ENCODE measurements at regions not wholly inside any gene's neighbourhood (a gene's known extent, or its start where the extent isn't known, plus 50 kb on each side); places are given as distances from the start of the nearest gene placed in this dataset.

- DNase-seq: no peak
- TF ChIP-seq, protein P1, sequence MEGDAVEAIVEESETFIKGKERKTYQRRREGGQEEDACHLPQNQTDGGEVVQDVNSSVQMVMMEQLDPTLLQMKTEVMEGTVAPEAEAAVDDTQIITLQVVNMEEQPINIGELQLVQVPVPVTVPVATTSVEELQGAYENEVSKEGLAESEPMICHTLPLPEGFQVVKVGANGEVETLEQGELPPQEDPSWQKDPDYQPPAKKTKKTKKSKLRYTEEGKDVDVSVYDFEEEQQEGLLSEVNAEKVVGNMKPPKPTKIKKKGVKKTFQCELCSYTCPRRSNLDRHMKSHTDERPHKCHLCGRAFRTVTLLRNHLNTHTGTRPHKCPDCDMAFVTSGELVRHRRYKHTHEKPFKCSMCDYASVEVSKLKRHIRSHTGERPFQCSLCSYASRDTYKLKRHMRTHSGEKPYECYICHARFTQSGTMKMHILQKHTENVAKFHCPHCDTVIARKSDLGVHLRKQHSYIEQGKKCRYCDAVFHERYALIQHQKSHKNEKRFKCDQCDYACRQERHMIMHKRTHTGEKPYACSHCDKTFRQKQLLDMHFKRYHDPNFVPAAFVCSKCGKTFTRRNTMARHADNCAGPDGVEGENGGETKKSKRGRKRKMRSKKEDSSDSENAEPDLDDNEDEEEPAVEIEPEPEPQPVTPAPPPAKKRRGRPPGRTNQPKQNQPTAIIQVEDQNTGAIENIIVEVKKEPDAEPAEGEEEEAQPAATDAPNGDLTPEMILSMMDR (IDR thresholded peaks at IDR 0.05; ENCODE audit: low read depth, low read length): no peak
- H3K4me3 ChIP-seq (ENCODE audit: low read depth, low read length): no peak overlapping the region
- H3K36me3 ChIP-seq: no peaks in the 10 kb centered on the region
- H3K27me3 ChIP-seq (ENCODE audit: insufficient read depth, low read depth, severe bottlenecking): no peaks in the 10 kb centered on the region
- peak overlapping the region; percentile 72 for H3K27ac ChIP-seq
- peaks cover 4% of the 10 kb centered on the region for H3K9me3 ChIP-seq (ENCODE audit: severe bottlenecking)
Observed at GRCh38 chr7:1310936-1311335, 78.3 kb downstream of the UNCX start.

GRCh38 chr7:1311406-1312135 lies 78.9 kb downstream of the UNCX start:
- no peak for DNase-seq
- TF ChIP-seq, protein P1 (IDR thresholded peaks at IDR 0.05; ENCODE audit: low read depth, low read length): no peak
- Histone ChIP-seq H3K9me3 (ENCODE audit: severe bottlenecking) (peaks cover 4% of the 10 kb centered on the region), H3K36me3 (no peaks in the 10 kb centered on the region), H3K4me3 (ENCODE audit: low read depth, low read length) (no peak overlapping the region), H3K27ac (peak overlapping the region; percentile 72), H3K27me3 (ENCODE audit: insufficient read depth, low read depth, severe bottlenecking) (no peaks in the 10 kb centered on the region)

DNA sequence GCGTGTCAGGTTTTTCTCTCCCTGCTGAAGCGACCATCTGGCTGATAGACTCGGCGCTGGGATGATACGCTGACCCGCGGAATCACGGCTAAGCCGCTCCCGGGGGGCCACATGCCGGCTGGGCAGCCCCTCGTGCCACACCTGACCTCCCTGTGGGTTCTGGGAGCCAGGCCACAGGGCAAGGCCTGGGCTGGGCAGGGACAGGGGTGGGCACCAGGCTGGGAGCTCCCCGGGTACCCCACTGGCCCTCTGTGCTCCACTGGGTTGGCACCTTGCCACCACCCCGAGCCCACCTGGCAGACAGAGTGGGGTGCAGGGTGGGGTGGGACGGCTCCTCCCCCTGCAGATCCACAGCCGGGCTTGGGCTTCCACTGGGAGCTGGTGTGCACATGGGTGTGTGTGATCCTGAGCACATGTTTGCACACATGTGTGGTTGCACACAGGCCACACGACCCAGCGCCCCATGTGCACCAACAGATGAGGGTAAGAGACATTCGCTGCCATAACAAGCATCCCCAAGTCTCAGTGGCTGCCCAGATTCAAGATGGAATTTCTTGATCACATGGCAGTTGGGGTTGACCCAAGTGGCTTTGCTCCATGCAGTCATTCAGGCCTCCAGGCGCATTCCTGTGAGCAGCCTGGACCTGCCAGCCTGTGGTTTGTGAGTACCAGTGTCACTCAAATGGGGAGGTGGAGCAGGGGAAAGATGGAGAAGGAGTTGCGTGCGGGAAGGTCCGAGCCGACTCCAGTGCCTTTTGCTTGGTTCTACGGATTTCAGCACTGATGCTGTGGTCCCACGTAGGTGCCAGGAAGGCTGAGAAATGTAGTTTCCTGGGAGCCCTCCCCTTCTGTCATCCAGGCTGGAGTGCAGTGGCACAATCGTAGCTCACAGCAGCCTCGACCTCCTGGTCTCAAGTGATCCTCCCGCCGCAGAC lies 79.7 kb downstream of the UNCX start:
- peak; percentile 8 for DNase-seq
- H3K36me3 ChIP-seq: no peaks in the 10 kb centered on the region
- H3K27me3 ChIP-seq (ENCODE audit: insufficient read depth, low read depth, severe bottlenecking): no peaks in the 10 kb centered on the region
- H3K9me3 ChIP-seq (ENCODE audit: severe bottlenecking): peaks cover 4% of the 10 kb centered on the region
- H3K27ac ChIP-seq: peak overlapping the region; percentile 72
- no peak overlapping the region for H3K4me3 ChIP-seq (ENCODE audit: low read depth, low read length)
- TF ChIP-seq, protein P1 (IDR thresholded peaks at IDR 0.05; ENCODE audit: low read depth, low read length): no peak

DNA sequence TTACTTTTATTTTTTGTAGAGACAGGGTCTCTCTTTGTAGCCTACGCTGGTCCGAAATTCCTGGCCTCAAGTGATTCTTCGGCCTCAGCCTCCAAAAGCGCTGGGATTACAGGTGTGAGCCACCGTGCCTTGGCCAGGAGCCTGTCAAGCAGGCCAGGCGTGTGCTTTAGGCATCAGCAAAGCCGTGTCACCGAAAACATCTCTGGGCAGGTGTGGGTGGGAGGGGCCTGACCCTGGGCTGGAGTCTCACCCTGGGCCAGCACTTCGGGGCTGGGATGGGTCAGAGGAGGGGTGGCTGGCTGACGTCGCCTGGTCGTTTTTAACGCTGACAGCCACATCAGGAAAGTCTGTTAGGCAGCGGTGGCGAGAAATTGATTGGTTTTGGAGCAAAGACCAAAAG lies 80.9 kb downstream of the UNCX start:
- Histone ChIP-seq H3K27me3 (ENCODE audit: insufficient read depth, low read depth, severe bottlenecking) (no peaks in the 10 kb centered on the region), H3K27ac (no peak overlapping the region), H3K36me3 (no peaks in the 10 kb centered on the region), H3K9me3 (ENCODE audit: severe bottlenecking) (peaks cover 4% of the 10 kb centered on the region), H3K4me3 (ENCODE audit: low read depth, low read length) (no peak overlapping the region)
- TF ChIP-seq, protein P1 (IDR thresholded peaks at IDR 0.05; ENCODE audit: low read depth, low read length): no peak
- DNase-seq: peak; percentile 6

DNA sequence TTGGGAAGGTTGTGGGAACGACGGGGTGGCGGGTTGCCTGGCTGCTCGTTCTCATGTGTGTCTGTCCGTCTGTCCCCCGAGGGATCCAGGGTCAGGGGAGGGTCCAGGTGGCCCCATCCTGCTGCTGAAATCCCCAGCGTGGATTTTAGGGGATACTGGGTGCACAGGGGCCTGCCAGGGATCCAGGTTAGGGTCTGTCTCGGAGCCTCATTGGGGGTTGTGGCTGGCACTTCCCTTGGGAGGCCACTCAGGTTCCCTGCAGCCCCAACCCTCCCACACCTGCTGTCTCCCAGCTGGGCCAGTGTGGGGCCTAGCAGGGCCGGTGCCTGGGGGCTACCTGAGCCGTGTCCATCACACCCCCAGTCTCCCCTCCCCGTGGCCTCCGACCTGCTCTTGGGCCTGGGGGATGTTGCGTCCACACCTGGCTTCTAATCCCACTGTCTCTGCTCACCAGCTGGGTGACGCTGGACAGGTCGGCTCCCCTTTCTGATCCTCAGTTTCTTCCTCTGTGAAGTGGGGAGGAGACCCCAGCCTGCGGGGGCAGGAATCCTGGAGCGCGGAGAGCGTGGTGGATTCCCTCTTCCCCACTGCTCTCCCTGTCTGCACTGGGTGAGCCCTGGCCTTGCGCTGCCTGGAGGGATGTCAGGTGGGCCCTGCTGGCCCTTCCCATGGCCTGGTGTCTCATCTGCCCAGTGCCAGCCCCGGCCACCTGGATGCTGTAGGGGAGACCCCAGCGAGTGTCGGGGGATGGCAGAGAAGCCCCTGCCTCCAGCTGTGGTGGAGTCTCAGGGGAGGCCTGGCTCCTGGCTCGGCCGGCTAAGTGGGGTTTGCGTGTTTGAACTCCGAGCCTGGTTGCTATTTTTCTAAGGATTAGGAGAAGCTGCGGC lies 81.6 kb downstream of the UNCX start:
- no peaks in the 10 kb centered on the region for H3K27me3 ChIP-seq (ENCODE audit: insufficient read depth, low read depth, severe bottlenecking)
- TF ChIP-seq, protein P1 (IDR thresholded peaks at IDR 0.05; ENCODE audit: low read depth, low read length): no peak
- no peak overlapping the region for H3K4me3 ChIP-seq (ENCODE audit: low read depth, low read length)
- DNase-seq: peak; percentile 7
- no peaks in the 10 kb centered on the region for H3K9me3 ChIP-seq (ENCODE audit: severe bottlenecking)
- H3K27ac ChIP-seq: no peak overlapping the region
- H3K36me3 ChIP-seq: no peaks in the 10 kb centered on the region

Measured in WERI-Rb-1 (cell line).